Esophagus muscularis mucosa (tissue), 4 donors: ENCODE measurements at regions not wholly inside any gene's neighbourhood (a gene's known extent, or its start where the extent isn't known, plus 50 kb on each side); places are given as distances from the start of the nearest gene placed in this dataset.

Experiments
- DNase-seq: peaks from one replicate; pipeline ENCODE4 v3.0.0-alpha.2; 2017; ENCODE audit errors: extremely low spot score
- H3K27ac ChIP-seq, 4 donors: fragments of 200-600 bp; sonication (generic); replicated peaks in 1 of 4; 1 replicate in 3 of 4; 2 replicates in 1 of 4; pipeline ENCODE4 v1.5.1; 2016 to 2019; ENCODE audit warnings: mild to moderate bottlenecking in 1 of 4
- H3K27me3 ChIP-seq, 4 donors: fragments of 200-600 bp; sonication (generic); one replicate each; pipeline versions ENCODE4 v1.5.1 to v1.6.0; 2016 to 2019
- H3K36me3 ChIP-seq, 4 donors: fragments of 200-600 bp; sonication (generic); one replicate each; pipeline ENCODE4 v1.5.1; 2016 to 2019
- H3K4me1 ChIP-seq, 4 donors: fragments of 200-600 bp; sonication (generic); one replicate each; pipeline ENCODE4 v1.5.1; 2016 to 2019
- H3K4me3 ChIP-seq, 4 donors: fragments of 200-600 bp; sonication (generic); 1 replicate in 2 of 4; 2 replicates in 2 of 4; pipeline ENCODE4 v1.5.1; 2016 to 2019; ENCODE audit warnings: mild to moderate bottlenecking in 4 of 4, moderate library complexity in 1 of 4
- H3K9me3 ChIP-seq, 4 donors: fragments of 200-600 bp; sonication (generic); 1 replicate in 3 of 4; 2 replicates in 1 of 4; pipeline ENCODE4 v1.5.1; 2016 to 2019
- EP300 ChIP-seq: sonication (generic); formaldehyde crosslinking; IDR thresholded peaks from one replicate; pipeline ENCODE4 v1.6.1; 2017; ENCODE audit warnings: antibody characterized with exemption
- POLR2A ChIP-seq: fragments of 450-650 bp; IDR thresholded peaks from one replicate; pipeline ENCODE4 v1.6.1; 2017; ENCODE audit warnings: antibody characterized with exemption, moderate library complexity, mild to moderate bottlenecking, low read depth
- POLR2AphosphoS5 ChIP-seq, 2 donors: sonication (generic); formaldehyde crosslinking; IDR thresholded peaks; one replicate each; pipeline ENCODE4 v1.6.1; 2017; ENCODE audit warnings: antibody characterized with exemption in 2 of 2
- WGBS: methylation state at CpG from one replicate; pipeline ENCODE4 v1.1.5; 2018; 5-methylcytosine and 5-hydroxymethylcytosine counted together
- intact Hi-C: fragments of 100-400 bp; cut with DNase I; formaldehyde crosslinking; loops from one replicate; pipeline ENCODE4 v1.15.1; 2023
- TF ChIP-seq, protein P1 (sequence below), 3 experiments: fragments of 200-600 bp in 2 of 3; fragments of 450-650 bp in 1 of 3; sonication (generic) in 2 of 3; IDR thresholded peaks; one replicate each; pipeline ENCODE4 v1.5.1; 2017 to 2019; ENCODE audit warnings: antibody characterized with exemption in 3 of 3, mild to moderate bottlenecking in 2 of 3, moderate library complexity in 1 of 3

DNA sequence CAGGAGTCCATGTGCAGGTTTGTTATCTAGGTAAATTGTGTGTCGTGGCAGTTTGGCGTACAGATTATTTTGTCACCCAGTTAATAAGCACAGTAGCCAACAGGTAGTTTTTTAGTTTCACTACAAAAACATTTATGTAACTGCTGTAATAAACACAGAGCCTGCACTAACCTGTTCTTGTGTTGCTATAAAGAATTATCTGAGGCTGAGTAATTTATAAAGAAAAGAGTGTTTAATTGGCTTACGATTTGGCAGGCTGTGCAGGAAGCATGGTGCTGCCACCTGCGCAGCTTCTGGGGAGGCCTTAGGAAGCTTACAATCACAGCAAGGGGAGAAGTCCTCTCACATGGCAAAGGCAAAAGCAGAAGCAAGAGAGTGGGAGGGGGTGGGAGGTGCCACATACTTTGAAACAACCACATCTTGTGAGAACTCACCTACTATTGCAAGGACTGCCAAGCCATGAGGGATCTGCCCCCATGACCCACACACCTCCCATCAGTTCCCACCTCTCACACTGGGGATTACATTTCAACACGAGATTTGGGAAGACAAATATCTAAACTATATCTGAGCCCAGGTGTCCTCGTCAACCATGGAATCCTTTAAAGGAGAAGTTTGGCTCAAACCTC, 266.4 kb upstream of the GRIP1 start:
- TF ChIP-seq, protein P1, sequence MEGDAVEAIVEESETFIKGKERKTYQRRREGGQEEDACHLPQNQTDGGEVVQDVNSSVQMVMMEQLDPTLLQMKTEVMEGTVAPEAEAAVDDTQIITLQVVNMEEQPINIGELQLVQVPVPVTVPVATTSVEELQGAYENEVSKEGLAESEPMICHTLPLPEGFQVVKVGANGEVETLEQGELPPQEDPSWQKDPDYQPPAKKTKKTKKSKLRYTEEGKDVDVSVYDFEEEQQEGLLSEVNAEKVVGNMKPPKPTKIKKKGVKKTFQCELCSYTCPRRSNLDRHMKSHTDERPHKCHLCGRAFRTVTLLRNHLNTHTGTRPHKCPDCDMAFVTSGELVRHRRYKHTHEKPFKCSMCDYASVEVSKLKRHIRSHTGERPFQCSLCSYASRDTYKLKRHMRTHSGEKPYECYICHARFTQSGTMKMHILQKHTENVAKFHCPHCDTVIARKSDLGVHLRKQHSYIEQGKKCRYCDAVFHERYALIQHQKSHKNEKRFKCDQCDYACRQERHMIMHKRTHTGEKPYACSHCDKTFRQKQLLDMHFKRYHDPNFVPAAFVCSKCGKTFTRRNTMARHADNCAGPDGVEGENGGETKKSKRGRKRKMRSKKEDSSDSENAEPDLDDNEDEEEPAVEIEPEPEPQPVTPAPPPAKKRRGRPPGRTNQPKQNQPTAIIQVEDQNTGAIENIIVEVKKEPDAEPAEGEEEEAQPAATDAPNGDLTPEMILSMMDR (IDR thresholded peaks at IDR 0.05): no peak
- TF ChIP-seq POLR2AphosphoS5 (IDR thresholded peaks at IDR 0.05) (no peak), POLR2A (no peak), EP300 (no peak)
- H3K4me1 ChIP-seq: no peaks in the 10 kb centered on the region
- intact Hi-C loops: no loop called here
- no peak for DNase-seq
- no peaks in the 10 kb centered on the region for H3K36me3 ChIP-seq
- no peaks in the 10 kb centered on the region for H3K9me3 ChIP-seq
- H3K27me3 ChIP-seq: no peaks in the 10 kb centered on the region
- no peak overlapping the region for H3K27ac ChIP-seq
- H3K4me3 ChIP-seq: no peak overlapping the region
- 78% methylated on average over 6 of the region's 6 CpGs for WGBS

DNA sequence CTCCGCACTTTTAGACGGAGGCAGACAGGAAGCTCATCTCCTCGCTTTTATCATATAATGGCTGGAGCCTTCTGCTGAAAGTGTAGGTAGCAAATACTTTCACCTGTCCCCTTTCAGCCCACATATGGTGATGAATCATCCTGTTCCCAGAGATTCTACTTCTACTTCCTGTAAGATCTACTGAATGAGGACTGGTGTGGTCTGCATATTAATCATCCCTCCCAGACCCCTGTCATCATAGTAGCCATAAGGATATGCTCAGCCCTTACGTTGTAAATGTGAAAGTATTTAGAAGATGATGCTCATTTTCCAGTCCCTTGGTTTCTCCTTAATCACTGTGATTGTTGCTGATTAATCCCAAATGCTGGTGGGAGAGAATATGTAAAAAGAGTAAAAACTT, 268.2 kb upstream of the GRIP1 start:
- intact Hi-C loops: no loop called here
- no peak for TF ChIP-seq POLR2A
- TF ChIP-seq EP300: no peak
- TF ChIP-seq, protein P1 (IDR thresholded peaks at IDR 0.05): no peak
- no peak for TF ChIP-seq POLR2AphosphoS5 (IDR thresholded peaks at IDR 0.05)
- no peak for DNase-seq
- no peak overlapping the region for H3K4me3 ChIP-seq
- no peak overlapping the region for H3K27ac ChIP-seq
- no peaks in the 10 kb centered on the region for H3K36me3 ChIP-seq
- H3K27me3 ChIP-seq: no peaks in the 10 kb centered on the region
- 85% methylated on average over 4 of the region's 4 CpGs for WGBS
- peaks cover 0 to 9% (median 0%) of the 10 kb centered on the region in 4 donors for H3K4me1 ChIP-seq
- H3K9me3 ChIP-seq: no peaks in the 10 kb centered on the region

DNA sequence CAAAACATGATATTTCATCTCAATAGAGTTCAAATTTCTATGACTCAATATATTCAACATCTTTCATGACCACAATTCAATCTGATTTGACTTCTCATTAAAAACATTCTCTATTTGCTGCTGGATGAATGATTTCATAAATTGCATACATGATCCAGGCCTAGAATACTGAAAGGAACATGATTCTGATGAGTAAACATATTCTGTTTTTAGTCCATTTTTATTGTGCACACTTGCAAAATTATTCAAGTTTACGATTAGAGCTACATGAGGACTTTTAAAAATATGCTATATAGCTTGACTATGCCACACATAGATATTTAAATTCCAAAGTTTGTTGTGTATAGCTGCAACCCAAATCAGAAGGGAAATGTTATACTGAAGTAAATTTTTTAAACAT, 273.8 kb upstream of the GRIP1 start:
- Histone ChIP-seq H3K9me3 (no peaks in the 10 kb centered on the region), H3K27me3 (no peaks in the 10 kb centered on the region), H3K4me3 (no peak overlapping the region), H3K4me1 (peaks cover 0 to 11% (median 0%) of the 10 kb centered on the region in 4 donors), H3K36me3 (no peaks in the 10 kb centered on the region), H3K27ac (no peak overlapping the region)
- TF ChIP-seq POLR2A (no peak), EP300 (no peak), POLR2AphosphoS5 (IDR thresholded peaks at IDR 0.05) (no peak)
- TF ChIP-seq, protein P1 (IDR thresholded peaks at IDR 0.05): no peak
- DNase-seq: no peak
- intact Hi-C loops: no loop called here
- WGBS: 84% methylated on average over 1 of the region's 1 CpG

DNA sequence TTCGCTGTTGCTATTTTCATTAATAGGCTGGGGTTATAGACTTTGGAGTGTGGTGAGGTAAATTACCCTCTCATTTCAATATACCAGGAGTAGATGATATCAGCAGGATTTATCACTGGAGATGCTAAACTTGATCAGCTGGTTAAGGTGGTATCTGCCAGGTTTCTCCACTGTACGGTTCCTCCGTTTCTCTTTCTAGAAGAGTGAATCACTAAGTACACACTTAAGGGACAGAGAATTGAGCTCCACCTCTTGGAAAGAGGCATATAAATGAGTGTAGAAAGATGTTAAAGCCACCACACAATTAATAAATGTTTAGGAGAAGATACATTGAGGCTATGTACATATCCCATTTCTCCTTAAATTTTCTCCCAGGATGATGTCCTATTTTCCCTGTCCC, 277.4 kb upstream of the GRIP1 start:
- no peaks in the 10 kb centered on the region for H3K36me3 ChIP-seq
- no peaks in the 10 kb centered on the region for H3K9me3 ChIP-seq
- no peak for DNase-seq
- H3K4me1 ChIP-seq: peaks cover 0 to 10% (median 0%) of the 10 kb centered on the region in 4 donors
- 98% methylated on average over 3 of the region's 3 CpGs for WGBS
- TF ChIP-seq, protein P1 (IDR thresholded peaks at IDR 0.05): no peak
- no peak for TF ChIP-seq EP300
- no peaks in the 10 kb centered on the region for H3K27me3 ChIP-seq
- intact Hi-C loops: no loop called here
- H3K27ac ChIP-seq: no peak overlapping the region
- H3K4me3 ChIP-seq: no peak overlapping the region

DNA sequence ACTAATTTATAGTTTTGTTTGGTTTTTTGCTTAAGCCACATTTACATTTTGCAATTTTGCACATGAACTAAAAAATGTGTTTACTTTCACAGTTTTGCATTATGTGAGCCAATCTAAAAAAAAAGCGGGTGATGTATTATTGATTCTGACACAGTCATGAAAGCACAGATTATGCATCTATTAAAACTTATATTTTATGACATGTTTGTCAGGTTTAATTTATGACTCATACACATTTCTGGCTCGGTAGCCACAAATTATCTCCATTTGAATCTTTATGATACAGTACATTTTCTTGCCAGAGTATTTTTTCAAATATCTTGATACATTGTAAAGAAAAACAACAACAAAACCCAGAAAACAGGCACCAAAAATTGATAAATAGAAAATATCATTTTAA, 280.4 kb upstream of the GRIP1 start:
- no peak for TF ChIP-seq POLR2AphosphoS5 (IDR thresholded peaks at IDR 0.05)
- TF ChIP-seq EP300: no peak
- TF ChIP-seq POLR2A: no peak
- TF ChIP-seq, protein P1 (IDR thresholded peaks at IDR 0.05): no peak

More for the DNA sequence above, 280.4 kb upstream of the GRIP1 start:
- Histone ChIP-seq H3K4me1 (no peaks in the 10 kb centered on the region), H3K9me3 (no peaks in the 10 kb centered on the region), H3K36me3 (no peaks in the 10 kb centered on the region), H3K27ac (no peak overlapping the region), H3K4me3 (no peak overlapping the region), H3K27me3 (no peaks in the 10 kb centered on the region)
- 69% methylated on average over 2 of the region's 2 CpGs for WGBS
- DNase-seq: no peak
- intact Hi-C loops: no loop called here
